GM21381 (cell line): ENCODE measurements at regions not wholly inside any gene's neighbourhood (a gene's known extent, or its start where the extent isn't known, plus 50 kb on each side); places are given as distances from the start of the nearest gene placed in this dataset.

Experiments
- ATAC-seq: cut with Tn5 transposase; IDR thresholded peaks from one replicate; pipeline ENCODE4 v1.9.1; 2021; ENCODE audit warnings: mild to moderate bottlenecking, moderate library complexity; ENCODE audit not compliant: unreplicated experiment

- ATAC-seq: no peak
Observed at GRCh38 chr6:152904678-152905077, 78.2 kb downstream of the FBXO5 start.

GRCh38 chr6:152905551-152906299, 77.1 kb downstream of the FBXO5 start:
- no peak for ATAC-seq

- no peak for ATAC-seq
Observed at GRCh38 chr6:152909241-152909640, 73.6 kb downstream of the FBXO5 start.

GRCh38 chr6:152916035-152916434, 66.8 kb downstream of the FBXO5 start:
- no peak for ATAC-seq

- no peak for ATAC-seq
Observed at GRCh38 chr6:152918991-152919390, 63.9 kb downstream of the FBXO5 start.

- no peak for ATAC-seq
Observed at GRCh38 chr6:152920016-152920415, 62.8 kb downstream of the FBXO5 start.
